Left renal cortex interstitium (tissue), 4 donors: ENCODE measurements at regions not wholly inside any gene's neighbourhood (a gene's known extent, or its start where the extent isn't known, plus 50 kb on each side); places are given as distances from the start of the nearest gene placed in this dataset.

Experiments used
- DNase-seq, 4 donors: peaks; one replicate each; pipeline ENCODE4 v3.0.0-alpha.2; 2013; ENCODE audit warnings: low read depth in 4 of 4, low spot score in 2 of 4, missing footprints in 1 of 4

GRCh38 chr15:89421219-89421618, 75.2 kb downstream of the RHCG start:
- DNase-seq: no peak

- DNase-seq: peak in 3 of 4 donors; percentile 51 to 75 (median 54)
These were observed 76.9 kb downstream of the RHCG start for GRCh38 chr15:89419370-89419984.

GRCh38 chr15:89417206-89417725, 79.1 kb downstream of the RHCG start:
- no peak for DNase-seq

- peak in 1 of 4 donors; percentile 45 for DNase-seq
These were observed 79.8 kb downstream of the RHCG start for GRCh38 chr15:89416339-89417183.

- DNase-seq: no peak
These were observed 79.9 kb upstream of the POLG start for GRCh38 chr15:89414571-89414970.

- no peak for DNase-seq
These were observed 79.3 kb upstream of the POLG start for GRCh38 chr15:89413877-89414276.

GRCh38 chr15:89412905-89413411, 78.3 kb upstream of the POLG start:
- DNase-seq: no peak

GRCh38 chr15:89410039-89410435, 75.4 kb upstream of the POLG start:
- DNase-seq: no peak

GRCh38 chr15:89409184-89410038, 74.8 kb upstream of the POLG start:
- DNase-seq: no peak

- DNase-seq: no peak
These were observed 74.0 kb upstream of the POLG start for GRCh38 chr15:89408372-89409183.

GRCh38 chr15:89406940-89407607, 72.5 kb upstream of the POLG start:
- no peak for DNase-seq

GRCh38 chr15:89406218-89406939, 71.8 kb upstream of the POLG start:
- DNase-seq: no peak

- DNase-seq: no peak
These were observed 70.9 kb upstream of the POLG start for GRCh38 chr15:89405494-89405893.

- DNase-seq: no peak
These were observed 69.4 kb upstream of the POLG start for GRCh38 chr15:89404023-89404422.

GRCh38 chr15:89402518-89402805, 67.8 kb upstream of the POLG start:
- DNase-seq: no peak

- no peak for DNase-seq
These were observed 67.2 kb upstream of the POLG start for GRCh38 chr15:89401631-89402517.

GRCh38 chr15:89400782-89401545, 66.3 kb upstream of the POLG start:
- no peak for DNase-seq
